ENCODE measurements at regions not wholly inside any gene's neighbourhood (a gene's known extent, or its start where the extent isn't known, plus 50 kb on each side); places are given as distances from the start of the nearest gene placed in this dataset.

GRCh38 chr1:55426156-55426555 is 211.0 kb upstream of the USP24 start:
- TF ChIP-seq POLR2A (IDR thresholded peaks at IDR 0.05; ENCODE audit: low read length) (no peak), GATA1 (IDR thresholded peaks at IDR 0.05; ENCODE audit: low read depth, low read length) (no peak)

Measured in erythroblast (primary cell).